NCI-H2081 (cell line): ENCODE measurements at regions not wholly inside any gene's neighbourhood (a gene's known extent, or its start where the extent isn't known, plus 50 kb on each side); places are given as distances from the start of the nearest gene placed in this dataset.

Experiments used
- DNase-seq, 2 experiments: peaks; one replicate each; lab custom pipeline; 2025; lab: John Stamatoyannopoulos, UW

- DNase-seq: no peak
Measured at GRCh38 chr4:140281828-140282552, 91.5 kb upstream of the SCOC start.

GRCh38 chr4:140277576-140277975 lies 95.9 kb upstream of the SCOC start:
- no peak for DNase-seq

- no peak for DNase-seq
Measured at GRCh38 chr4:140271553-140271952, 101.9 kb upstream of the SCOC start.

- DNase-seq: no peak
Measured at GRCh38 chr4:140269369-140269768, 104.1 kb upstream of the SCOC start.

GRCh38 chr4:140268186-140268841 lies 105.1 kb upstream of the SCOC start:
- no peak for DNase-seq

- DNase-seq: no peak
Measured at GRCh38 chr4:140267576-140267975, 105.9 kb upstream of the SCOC start.

GRCh38 chr4:140266958-140267568 lies 106.4 kb upstream of the SCOC start:
- no peak for DNase-seq

- no peak for DNase-seq
Measured at GRCh38 chr4:140260227-140260626, 106.2 kb upstream of the MAML3 start.

GRCh38 chr4:140258476-140258875 lies 104.5 kb upstream of the MAML3 start:
- no peak for DNase-seq

- DNase-seq: no peak
Measured at GRCh38 chr4:140257461-140258305, 103.7 kb upstream of the MAML3 start.

- DNase-seq: no peak
Measured at GRCh38 chr4:140256941-140257340, 103.0 kb upstream of the MAML3 start.

- no peak for DNase-seq
Measured at GRCh38 chr4:140256335-140256734, 102.4 kb upstream of the MAML3 start.

GRCh38 chr4:140255927-140256326 lies 101.9 kb upstream of the MAML3 start:
- DNase-seq: no peak

GRCh38 chr4:140255467-140255866 lies 101.5 kb upstream of the MAML3 start:
- DNase-seq: no peak

- no peak for DNase-seq
Measured at GRCh38 chr4:140254651-140255299, 100.8 kb upstream of the MAML3 start.

- DNase-seq: no peak
Measured at GRCh38 chr4:140253556-140254027, 99.6 kb upstream of the MAML3 start.

GRCh38 chr4:140252742-140253555 lies 99.0 kb upstream of the MAML3 start:
- DNase-seq: peak; percentile 80

GRCh38 chr4:140252141-140252741 lies 98.3 kb upstream of the MAML3 start:
- DNase-seq: peak; percentile 70 to 82

- DNase-seq: no peak
Measured at GRCh38 chr4:140251571-140251970, 97.6 kb upstream of the MAML3 start.

- DNase-seq: no peak
Measured at GRCh38 chr4:140250989-140251552, 97.1 kb upstream of the MAML3 start.
